ENCODE measurements at regions not wholly inside any gene's neighbourhood (a gene's known extent, or its start where the extent isn't known, plus 50 kb on each side); places are given as distances from the start of the nearest gene placed in this dataset.

GRCh38 chr3:70899816-70900215, 587.4 kb upstream of the MDFIC2 start:
- Mint-ChIP-seq H3K27ac (no peak overlapping the region), H3K4me1 (no peaks in the 10 kb centered on the region), H3K9me3 (peaks cover 0 to 17% of the 10 kb centered on the region in 2 donors), H3K27me3 (peaks cover 35% of the 10 kb centered on the region), H3K4me3 (no peak overlapping the region)
- DNase-seq (no peak), ATAC-seq (no peak)

GRCh38 chr3:70890020-70890394, 577.6 kb upstream of the MDFIC2 start:
- no peaks in the 10 kb centered on the region for H3K4me1 Mint-ChIP-seq
- no peak overlapping the region for H3K27ac Mint-ChIP-seq
- no peaks in the 10 kb centered on the region for H3K9me3 Mint-ChIP-seq
- H3K4me3 Mint-ChIP-seq, result no peak overlapping the region
- ATAC-seq (no peak), DNase-seq (no peak)
- no peaks in the 10 kb centered on the region for H3K27me3 Mint-ChIP-seq

- Mint-ChIP-seq H3K9me3 (no peaks in the 10 kb centered on the region), H3K4me3 (no peak overlapping the region), H3K4me1 (no peaks in the 10 kb centered on the region), H3K27ac (no peak overlapping the region), H3K27me3 (no peaks in the 10 kb centered on the region)
- DNase-seq (no peak), ATAC-seq (no peak)
Observed at GRCh38 chr3:70889162-70890019, 577.0 kb upstream of the MDFIC2 start.

GRCh38 chr3:70885636-70886035, 573.2 kb upstream of the MDFIC2 start:
- Mint-ChIP-seq H3K4me1 (no peaks in the 10 kb centered on the region), H3K27me3 (peaks cover 5% of the 10 kb centered on the region), H3K9me3 (peaks cover 0 to 3% of the 10 kb centered on the region in 2 donors), H3K27ac (no peak overlapping the region), H3K4me3 (no peak overlapping the region)
- ATAC-seq (no peak), DNase-seq (no peak)

GRCh38 chr3:70882104-70882503, 569.7 kb upstream of the MDFIC2 start:
- no peak overlapping the region for H3K27ac Mint-ChIP-seq
- no peak for DNase-seq
- H3K4me3 Mint-ChIP-seq, result no peak overlapping the region

GRCh38 chr3:70880421-70880820, 568.0 kb upstream of the MDFIC2 start:
- Mint-ChIP-seq H3K4me3 (no peak overlapping the region), H3K27ac (no peak overlapping the region), H3K4me1 (no peaks in the 10 kb centered on the region), H3K27me3 (peaks cover 21% of the 10 kb centered on the region), H3K9me3 (peaks cover 14 to 29% of the 10 kb centered on the region in 2 donors)
- DNase-seq (no peak), ATAC-seq (no peak)

More at GRCh38 chr3:70882104-70882503, 569.7 kb upstream of the MDFIC2 start:
- peaks cover 14 to 28% of the 10 kb centered on the region in 2 donors for H3K9me3 Mint-ChIP-seq
- no peaks in the 10 kb centered on the region for H3K4me1 Mint-ChIP-seq
- peaks cover 21% of the 10 kb centered on the region for H3K27me3 Mint-ChIP-seq
- no peak for ATAC-seq

GRCh38 chr3:70876154-70876553, 563.7 kb upstream of the MDFIC2 start:
- no peak overlapping the region for H3K4me3 Mint-ChIP-seq
- DNase-seq, result no peak
- no peak for ATAC-seq
- H3K27ac Mint-ChIP-seq, result no peak overlapping the region
- peaks cover 21% of the 10 kb centered on the region for H3K27me3 Mint-ChIP-seq
- no peaks in the 10 kb centered on the region for H3K4me1 Mint-ChIP-seq
- H3K9me3 Mint-ChIP-seq, result peaks cover 25 to 42% of the 10 kb centered on the region in 2 donors

- H3K27me3 Mint-ChIP-seq, result peaks cover 15% of the 10 kb centered on the region
- no peaks in the 10 kb centered on the region for H3K4me1 Mint-ChIP-seq
- no peak for ATAC-seq
- no peak overlapping the region for H3K27ac Mint-ChIP-seq
- peaks cover 24 to 47% of the 10 kb centered on the region in 2 donors for H3K9me3 Mint-ChIP-seq
- no peak for DNase-seq
- no peak overlapping the region for H3K4me3 Mint-ChIP-seq
Observed at GRCh38 chr3:70874196-70874595, 561.8 kb upstream of the MDFIC2 start.

GRCh38 chr3:70873686-70874085, 561.2 kb upstream of the MDFIC2 start:
- Mint-ChIP-seq H3K27me3 (peaks cover 17% of the 10 kb centered on the region), H3K27ac (no peak overlapping the region), H3K4me3 (no peak overlapping the region), H3K4me1 (no peaks in the 10 kb centered on the region), H3K9me3 (peaks cover 20 to 46% of the 10 kb centered on the region in 2 donors)
- ATAC-seq, result no peak
- no peak for DNase-seq

GRCh38 chr3:70871909-70872656, 559.6 kb upstream of the MDFIC2 start:
- peaks cover 17% of the 10 kb centered on the region for H3K27me3 Mint-ChIP-seq
- ATAC-seq, result no peak
- no peak overlapping the region for H3K4me3 Mint-ChIP-seq
- peaks cover 20 to 30% of the 10 kb centered on the region in 2 donors for H3K9me3 Mint-ChIP-seq
- H3K27ac Mint-ChIP-seq, result no peak overlapping the region
- H3K4me1 Mint-ChIP-seq, result no peaks in the 10 kb centered on the region
- no peak for DNase-seq

- H3K9me3 Mint-ChIP-seq, result peaks cover 20 to 29% of the 10 kb centered on the region in 2 donors
- ATAC-seq, result no peak
- DNase-seq, result no peak
- no peak overlapping the region for H3K4me3 Mint-ChIP-seq
- H3K27me3 Mint-ChIP-seq, result peaks cover 17% of the 10 kb centered on the region
- no peak overlapping the region for H3K27ac Mint-ChIP-seq
- no peaks in the 10 kb centered on the region for H3K4me1 Mint-ChIP-seq
Observed at GRCh38 chr3:70870576-70870975, 558.1 kb upstream of the MDFIC2 start.

- H3K4me3 Mint-ChIP-seq, result no peak overlapping the region
- H3K9me3 Mint-ChIP-seq, result peaks cover 28 to 35% of the 10 kb centered on the region in 2 donors
- peaks cover 24% of the 10 kb centered on the region for H3K27me3 Mint-ChIP-seq
- ATAC-seq (no peak), DNase-seq (no peak)
- no peaks in the 10 kb centered on the region for H3K4me1 Mint-ChIP-seq
- H3K27ac Mint-ChIP-seq, result no peak overlapping the region
Observed at GRCh38 chr3:70868561-70868960, 556.1 kb upstream of the MDFIC2 start.

- no peak overlapping the region for H3K4me3 Mint-ChIP-seq
- H3K9me3 Mint-ChIP-seq, result peaks cover 5 to 8% of the 10 kb centered on the region in 2 donors
- DNase-seq, result no peak
- no peak for ATAC-seq
- H3K27ac Mint-ChIP-seq, result no peak overlapping the region
- H3K27me3 Mint-ChIP-seq, result peaks cover 36% of the 10 kb centered on the region
- peaks cover 11% of the 10 kb centered on the region for H3K4me1 Mint-ChIP-seq
Observed at GRCh38 chr3:70863049-70863448, 550.6 kb upstream of the MDFIC2 start.

GRCh38 chr3:70861855-70862254, 549.4 kb upstream of the MDFIC2 start:
- DNase-seq (no peak), ATAC-seq (no peak)
- Mint-ChIP-seq H3K4me1 (peaks cover 13% of the 10 kb centered on the region), H3K9me3 (peaks cover 5 to 8% of the 10 kb centered on the region in 2 donors), H3K4me3 (no peak overlapping the region), H3K27ac (no peak overlapping the region), H3K27me3 (peaks cover 36% of the 10 kb centered on the region)

GRCh38 chr3:70861234-70861633, 548.8 kb upstream of the MDFIC2 start:
- no peak overlapping the region for H3K27ac Mint-ChIP-seq
- no peak overlapping the region for H3K4me3 Mint-ChIP-seq
- DNase-seq, result no peak
- no peak for ATAC-seq
- peaks cover 5 to 8% of the 10 kb centered on the region in 2 donors for H3K9me3 Mint-ChIP-seq
- H3K4me1 Mint-ChIP-seq, result peaks cover 20% of the 10 kb centered on the region
- H3K27me3 Mint-ChIP-seq, result peaks cover 36% of the 10 kb centered on the region

GRCh38 chr3:70857916-70858315, 545.5 kb upstream of the MDFIC2 start:
- Mint-ChIP-seq H3K4me3 (no peak overlapping the region), H3K4me1 (peaks cover 34% of the 10 kb centered on the region), H3K27ac (no peak overlapping the region), H3K27me3 (peaks cover 23% of the 10 kb centered on the region), H3K9me3 (no peaks in the 10 kb centered on the region)
- DNase-seq, result no peak
- ATAC-seq, result no peak
